GM12873 (cell line): ENCODE measurements at regions not wholly inside any gene's neighbourhood (a gene's known extent, or its start where the extent isn't known, plus 50 kb on each side); places are given as distances from the start of the nearest gene placed in this dataset.

Source experiments
- CTCF ChIP-seq: IDR thresholded peaks from 2 replicates; pipeline ENCODE4 v1.5.1; 2012; ENCODE audit warnings: low read depth, mild to moderate bottlenecking, moderate library complexity, low read length, control low read depth; ENCODE audit not compliant: insufficient read depth; ENCODE audit errors: missing control alignments

- TF ChIP-seq CTCF, result no peak
These were observed 191.7 kb upstream of the ESRRG start for GRCh38 chr1:216914974-216915373.

- no peak for TF ChIP-seq CTCF
These were observed 190.7 kb upstream of the ESRRG start for GRCh38 chr1:216913976-216914375.

GRCh38 chr1:216910081-216910840 is 187.0 kb upstream of the ESRRG start:
- no peak for TF ChIP-seq CTCF

- no peak for TF ChIP-seq CTCF
These were observed 184.9 kb upstream of the ESRRG start for GRCh38 chr1:216908126-216908525.

GRCh38 chr1:216907100-216907499 is 183.9 kb upstream of the ESRRG start:
- no peak for TF ChIP-seq CTCF

GRCh38 chr1:216905781-216906180 is 182.6 kb upstream of the ESRRG start:
- no peak for TF ChIP-seq CTCF

GRCh38 chr1:216905137-216905536 is 181.9 kb upstream of the ESRRG start:
- TF ChIP-seq CTCF, result no peak
